HG03159 (cell line): ENCODE measurements at regions not wholly inside any gene's neighbourhood (a gene's known extent, or its start where the extent isn't known, plus 50 kb on each side); places are given as distances from the start of the nearest gene placed in this dataset.

ENCODE experiments used
- ATAC-seq: cut with Tn5 transposase; IDR thresholded peaks from one replicate; pipeline ENCODE4 v1.9.1; 2021; ENCODE audit warnings: mild to moderate bottlenecking, moderate library complexity; ENCODE audit not compliant: unreplicated experiment

DNA sequence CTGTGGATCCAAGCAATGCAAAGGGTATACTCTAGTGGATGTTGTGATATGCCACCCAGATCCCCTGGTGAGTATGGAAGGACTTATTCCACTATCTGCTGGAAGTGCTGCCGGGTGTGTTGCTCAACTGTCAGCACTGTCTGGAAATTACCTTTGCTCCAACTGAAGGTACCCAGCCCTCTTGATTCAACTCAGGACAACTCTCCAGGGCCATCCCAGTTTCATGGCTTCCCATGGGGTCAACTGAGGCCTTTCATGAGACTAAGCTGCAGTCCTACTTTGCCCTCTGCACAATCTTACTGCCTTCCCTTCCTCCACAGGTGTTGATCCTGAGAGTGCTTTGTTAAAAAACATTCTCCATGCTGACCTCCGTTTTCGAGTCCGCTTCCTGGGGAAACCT is 99.8 kb downstream of the SPRY1 start:
- no peak for ATAC-seq

DNA sequence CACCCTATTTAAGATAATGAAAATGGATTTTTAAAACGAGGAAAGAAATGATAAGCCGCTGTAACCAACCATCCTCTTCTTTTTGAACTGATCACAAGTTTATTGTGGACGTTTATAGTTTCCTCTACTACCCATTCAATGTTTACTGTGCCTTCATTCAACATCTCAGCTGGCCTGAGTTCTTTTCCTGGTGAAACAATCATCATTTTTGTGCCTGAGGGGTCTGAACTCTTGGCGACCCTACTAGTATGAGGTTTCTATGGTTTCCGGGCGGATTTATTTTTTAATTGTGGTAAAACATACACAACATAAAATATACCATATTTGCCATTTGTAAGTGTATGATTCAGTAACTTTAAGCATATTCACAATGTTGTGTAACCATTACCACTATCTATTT is 100.7 kb downstream of the SPRY1 start:
- no peak for ATAC-seq

- no peak for ATAC-seq
These were observed 105.1 kb downstream of the SPRY1 start for GRCh38 chr4:123501733-123502132.

DNA sequence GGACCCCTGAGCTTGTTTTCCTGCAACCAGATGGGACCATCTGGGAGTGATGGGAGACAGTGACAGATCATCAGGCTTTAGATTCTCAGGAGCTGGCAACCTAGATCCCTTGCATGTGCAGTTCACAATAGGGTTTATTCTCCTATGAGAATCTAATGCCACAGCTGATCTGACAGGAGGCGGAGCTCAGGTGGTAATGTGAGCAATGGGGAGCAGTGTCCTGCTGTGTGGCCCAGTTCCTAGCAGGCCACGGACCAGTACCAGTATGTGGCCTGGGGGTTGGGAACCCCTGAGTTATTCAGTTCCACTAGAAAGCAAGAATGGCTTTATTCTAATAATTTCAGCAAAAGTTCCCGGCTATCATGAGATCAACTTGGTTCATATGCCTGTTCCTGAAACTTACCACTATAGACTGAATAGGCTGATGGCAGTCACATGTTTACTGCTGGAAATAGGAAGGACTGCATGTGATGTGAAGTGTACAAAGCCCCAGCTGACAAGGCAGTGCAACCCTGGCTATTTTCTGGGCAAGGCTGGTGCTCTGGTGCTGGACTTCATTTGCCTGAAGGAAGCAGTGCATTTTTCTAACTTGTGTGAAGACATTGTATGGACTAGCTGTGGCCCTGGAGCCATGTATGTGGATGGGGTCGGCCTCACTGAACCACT is 107.2 kb downstream of the SPRY1 start:
- no peak for ATAC-seq

- no peak for ATAC-seq
These were observed 108.8 kb downstream of the SPRY1 start for GRCh38 chr4:123505095-123506010.

GRCh38 chr4:123506011-123506695 is 109.6 kb downstream of the SPRY1 start:
- ATAC-seq = no peak

- ATAC-seq = no peak
These were observed 110.8 kb downstream of the SPRY1 start for GRCh38 chr4:123507376-123507775.

DNA sequence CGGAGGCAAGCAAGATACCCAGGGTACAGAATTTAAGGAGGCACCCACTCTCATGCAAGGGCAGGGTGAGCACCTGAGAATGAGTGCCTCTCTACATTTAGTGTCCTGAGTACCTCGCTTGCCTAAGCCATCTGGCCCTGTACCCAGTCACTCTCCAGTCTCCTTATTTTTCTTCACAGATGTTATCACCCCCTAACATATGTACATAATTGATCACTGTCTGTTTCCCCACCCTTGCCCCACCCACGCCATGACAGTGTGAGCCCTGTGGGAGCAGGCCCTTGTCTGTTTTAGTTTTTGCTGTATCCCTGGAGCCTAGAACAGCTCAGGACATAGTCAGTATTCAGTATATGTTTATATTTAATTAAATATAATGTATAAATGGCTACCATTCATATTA is 113.6 kb downstream of the SPRY1 start:
- ATAC-seq = no peak

- no peak for ATAC-seq
These were observed 114.1 kb downstream of the SPRY1 start for GRCh38 chr4:123510659-123511058.

GRCh38 chr4:123516576-123516975 is 120.0 kb downstream of the SPRY1 start:
- no peak for ATAC-seq

DNA sequence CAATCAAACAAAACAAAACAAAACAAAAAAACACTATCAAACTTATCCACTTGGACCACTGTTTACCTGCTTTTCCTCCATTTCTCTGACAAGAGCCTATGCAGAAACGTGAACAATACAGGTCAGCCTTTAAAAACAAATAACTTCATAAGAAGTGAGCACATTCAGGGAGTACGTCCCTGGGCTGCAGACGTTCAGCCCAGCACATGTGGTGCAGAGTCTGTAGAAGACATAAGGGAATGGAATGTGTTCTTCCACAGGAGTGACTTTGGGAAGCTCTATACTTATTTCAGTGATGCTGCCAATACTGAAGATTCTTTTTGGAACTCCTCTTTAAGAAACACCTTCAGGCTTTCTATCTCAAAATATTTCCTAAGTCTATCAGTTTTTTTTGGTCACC is 120.6 kb downstream of the SPRY1 start:
- no peak for ATAC-seq

DNA sequence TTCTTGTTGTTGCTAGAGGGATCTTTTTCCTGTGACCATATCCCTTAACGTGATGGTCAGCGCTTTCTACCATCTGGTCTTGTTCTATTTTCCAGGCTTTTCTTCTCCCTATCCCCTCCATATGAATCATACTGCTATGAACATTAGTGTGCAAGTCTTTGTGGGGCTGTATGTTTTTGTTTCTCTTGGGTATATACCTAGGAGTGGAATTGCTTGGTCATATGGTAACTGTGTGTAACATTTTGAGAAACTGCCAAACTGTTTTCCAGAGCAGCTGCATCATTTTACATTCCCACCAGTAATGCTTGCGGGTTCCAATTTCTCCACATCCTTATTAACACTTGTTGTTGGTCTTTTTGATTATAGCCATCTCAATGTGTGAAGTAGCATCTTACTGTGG is 121.4 kb downstream of the SPRY1 start:
- no peak for ATAC-seq

GRCh38 chr4:123520325-123520724 is 123.7 kb downstream of the SPRY1 start:
- ATAC-seq = no peak

- no peak for ATAC-seq
These were observed 125.5 kb downstream of the SPRY1 start for GRCh38 chr4:123522081-123522480.

GRCh38 chr4:123522646-123523045 is 126.1 kb downstream of the SPRY1 start:
- no peak for ATAC-seq

- no peak for ATAC-seq
These were observed 128.5 kb downstream of the SPRY1 start for GRCh38 chr4:123524958-123525628.

- no peak for ATAC-seq
These were observed 129.9 kb downstream of the SPRY1 start for GRCh38 chr4:123526511-123526910.

DNA sequence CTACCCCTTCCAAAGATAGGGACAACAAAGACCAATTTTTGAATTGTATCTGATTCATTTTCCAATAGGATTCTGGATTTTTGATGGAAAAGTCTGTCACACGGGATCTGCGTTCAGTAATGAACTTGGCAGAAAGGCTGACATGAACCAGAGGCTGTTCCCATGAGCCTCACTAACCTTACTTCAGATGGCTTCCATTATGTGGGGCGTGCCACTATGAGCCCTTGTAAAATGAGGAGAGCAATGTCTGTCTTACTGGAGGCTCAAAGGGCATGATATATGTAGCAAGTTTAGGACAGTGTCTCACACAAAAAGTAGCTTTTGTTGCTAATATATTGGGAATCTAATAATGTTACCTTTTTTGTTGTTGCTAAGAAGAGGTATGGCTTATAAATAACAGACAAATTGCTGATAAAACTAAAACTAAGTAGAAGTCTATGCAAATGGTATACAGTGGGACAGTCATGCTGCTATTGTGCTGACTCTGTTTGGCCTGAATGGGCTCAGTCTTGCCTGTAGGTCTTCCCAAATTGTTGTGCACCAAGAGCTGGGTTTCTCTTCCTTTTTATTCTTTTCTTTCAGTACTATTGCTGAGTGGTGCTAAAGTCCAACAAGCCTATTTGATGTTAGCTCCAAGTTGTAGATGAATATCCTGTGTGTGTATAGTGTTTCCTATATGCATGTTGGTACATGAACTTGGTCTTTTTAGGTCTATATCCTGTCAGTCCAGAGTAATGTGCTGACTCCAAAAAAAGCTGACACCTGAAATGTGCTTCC is 132.1 kb downstream of the SPRY1 start:
- ATAC-seq = no peak

DNA sequence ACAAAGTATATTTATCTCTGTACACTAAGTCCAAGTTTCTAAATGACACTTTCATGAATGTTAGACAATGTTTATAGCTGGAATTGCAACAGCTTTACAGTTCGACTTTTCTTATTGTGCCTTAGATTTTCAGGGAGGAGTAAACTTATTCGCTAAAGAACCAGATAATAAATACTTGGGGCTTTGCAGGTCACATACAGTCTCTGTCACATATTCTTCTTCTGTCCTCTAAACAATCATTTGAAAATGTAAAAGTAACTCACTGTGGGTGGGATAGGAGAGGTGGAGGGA is 132.6 kb downstream of the SPRY1 start:
- no peak for ATAC-seq

DNA sequence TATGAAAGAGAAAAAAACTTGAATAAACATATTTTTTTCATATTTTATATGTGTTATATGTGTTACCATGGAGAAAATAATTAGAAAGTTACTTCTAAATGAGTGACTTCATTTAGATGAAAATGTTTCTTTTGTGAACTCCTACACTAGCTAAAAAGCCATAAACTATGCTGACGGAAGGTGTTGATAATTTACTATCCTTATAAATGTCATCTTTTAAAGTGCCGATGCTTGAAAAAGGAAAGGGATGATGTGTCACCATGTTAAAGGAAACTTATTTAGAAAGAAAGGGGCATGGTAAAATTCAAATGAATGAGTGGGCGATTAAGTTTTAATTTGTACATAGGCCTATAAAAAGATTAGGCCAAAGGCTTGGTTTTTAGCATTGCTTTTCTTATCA is 133.8 kb downstream of the SPRY1 start:
- no peak for ATAC-seq
